ENCODE measurements at regions not wholly inside any gene's neighbourhood (a gene's known extent, or its start where the extent isn't known, plus 50 kb on each side); places are given as distances from the start of the nearest gene placed in this dataset.

- no peak overlapping the region for H3K27ac Mint-ChIP-seq (ENCODE audit: unreplicated experiment)
- no peak for DNase-seq (ENCODE audit: low spot score)
- TF ChIP-seq, protein P1, sequence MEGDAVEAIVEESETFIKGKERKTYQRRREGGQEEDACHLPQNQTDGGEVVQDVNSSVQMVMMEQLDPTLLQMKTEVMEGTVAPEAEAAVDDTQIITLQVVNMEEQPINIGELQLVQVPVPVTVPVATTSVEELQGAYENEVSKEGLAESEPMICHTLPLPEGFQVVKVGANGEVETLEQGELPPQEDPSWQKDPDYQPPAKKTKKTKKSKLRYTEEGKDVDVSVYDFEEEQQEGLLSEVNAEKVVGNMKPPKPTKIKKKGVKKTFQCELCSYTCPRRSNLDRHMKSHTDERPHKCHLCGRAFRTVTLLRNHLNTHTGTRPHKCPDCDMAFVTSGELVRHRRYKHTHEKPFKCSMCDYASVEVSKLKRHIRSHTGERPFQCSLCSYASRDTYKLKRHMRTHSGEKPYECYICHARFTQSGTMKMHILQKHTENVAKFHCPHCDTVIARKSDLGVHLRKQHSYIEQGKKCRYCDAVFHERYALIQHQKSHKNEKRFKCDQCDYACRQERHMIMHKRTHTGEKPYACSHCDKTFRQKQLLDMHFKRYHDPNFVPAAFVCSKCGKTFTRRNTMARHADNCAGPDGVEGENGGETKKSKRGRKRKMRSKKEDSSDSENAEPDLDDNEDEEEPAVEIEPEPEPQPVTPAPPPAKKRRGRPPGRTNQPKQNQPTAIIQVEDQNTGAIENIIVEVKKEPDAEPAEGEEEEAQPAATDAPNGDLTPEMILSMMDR (IDR thresholded peaks at IDR 0.05; ENCODE audit: unreplicated experiment), result no peak
- no peaks in the 10 kb centered on the region for H3K27me3 Mint-ChIP-seq (ENCODE audit: unreplicated experiment)
- no peaks in the 10 kb centered on the region for H3K4me1 Mint-ChIP-seq (ENCODE audit: unreplicated experiment)
- no peaks in the 10 kb centered on the region for H3K36me3 Mint-ChIP-seq (ENCODE audit: low read depth, unreplicated experiment)
- H3K4me3 Mint-ChIP-seq (ENCODE audit: unreplicated experiment), result no peak overlapping the region
- H3K9me3 Mint-ChIP-seq (ENCODE audit: unreplicated experiment), result no peaks in the 10 kb centered on the region
These were observed 163.4 kb downstream of the TMEM26 start for GRCh38 chr10:61289813-61290212.

GRCh38 chr10:61286686-61287085, 166.5 kb downstream of the TMEM26 start:
- H3K27me3 Mint-ChIP-seq (ENCODE audit: unreplicated experiment), result no peaks in the 10 kb centered on the region
- no peaks in the 10 kb centered on the region for H3K4me1 Mint-ChIP-seq (ENCODE audit: unreplicated experiment)
- no peak overlapping the region for H3K27ac Mint-ChIP-seq (ENCODE audit: unreplicated experiment)
- H3K36me3 Mint-ChIP-seq (ENCODE audit: low read depth, unreplicated experiment), result no peaks in the 10 kb centered on the region
- H3K4me3 Mint-ChIP-seq (ENCODE audit: unreplicated experiment), result no peak overlapping the region
- TF ChIP-seq, protein P1 (IDR thresholded peaks at IDR 0.05; ENCODE audit: unreplicated experiment), result no peak
- no peak for DNase-seq (ENCODE audit: low spot score)
- no peaks in the 10 kb centered on the region for H3K9me3 Mint-ChIP-seq (ENCODE audit: unreplicated experiment)

GRCh38 chr10:61285749-61286148, 167.4 kb downstream of the TMEM26 start:
- Mint-ChIP-seq H3K27ac (ENCODE audit: unreplicated experiment) (no peak overlapping the region), H3K4me1 (ENCODE audit: unreplicated experiment) (no peaks in the 10 kb centered on the region), H3K9me3 (ENCODE audit: unreplicated experiment) (no peaks in the 10 kb centered on the region), H3K4me3 (ENCODE audit: unreplicated experiment) (no peak overlapping the region), H3K27me3 (ENCODE audit: unreplicated experiment) (no peaks in the 10 kb centered on the region), H3K36me3 (ENCODE audit: low read depth, unreplicated experiment) (no peaks in the 10 kb centered on the region)
- no peak for DNase-seq (ENCODE audit: low spot score)
- TF ChIP-seq, protein P1 (IDR thresholded peaks at IDR 0.05; ENCODE audit: unreplicated experiment), result no peak

GRCh38 chr10:61284222-61284890, 168.8 kb downstream of the TMEM26 start:
- H3K36me3 Mint-ChIP-seq (ENCODE audit: low read depth, unreplicated experiment), result no peaks in the 10 kb centered on the region
- H3K9me3 Mint-ChIP-seq (ENCODE audit: unreplicated experiment), result no peaks in the 10 kb centered on the region
- no peak for DNase-seq (ENCODE audit: low spot score)
- H3K4me1 Mint-ChIP-seq (ENCODE audit: unreplicated experiment), result no peaks in the 10 kb centered on the region
- no peak overlapping the region for H3K27ac Mint-ChIP-seq (ENCODE audit: unreplicated experiment)
- no peak overlapping the region for H3K4me3 Mint-ChIP-seq (ENCODE audit: unreplicated experiment)
- TF ChIP-seq, protein P1 (IDR thresholded peaks at IDR 0.05; ENCODE audit: unreplicated experiment), result peak; percentile 92
- H3K27me3 Mint-ChIP-seq (ENCODE audit: unreplicated experiment), result no peaks in the 10 kb centered on the region

DNA sequence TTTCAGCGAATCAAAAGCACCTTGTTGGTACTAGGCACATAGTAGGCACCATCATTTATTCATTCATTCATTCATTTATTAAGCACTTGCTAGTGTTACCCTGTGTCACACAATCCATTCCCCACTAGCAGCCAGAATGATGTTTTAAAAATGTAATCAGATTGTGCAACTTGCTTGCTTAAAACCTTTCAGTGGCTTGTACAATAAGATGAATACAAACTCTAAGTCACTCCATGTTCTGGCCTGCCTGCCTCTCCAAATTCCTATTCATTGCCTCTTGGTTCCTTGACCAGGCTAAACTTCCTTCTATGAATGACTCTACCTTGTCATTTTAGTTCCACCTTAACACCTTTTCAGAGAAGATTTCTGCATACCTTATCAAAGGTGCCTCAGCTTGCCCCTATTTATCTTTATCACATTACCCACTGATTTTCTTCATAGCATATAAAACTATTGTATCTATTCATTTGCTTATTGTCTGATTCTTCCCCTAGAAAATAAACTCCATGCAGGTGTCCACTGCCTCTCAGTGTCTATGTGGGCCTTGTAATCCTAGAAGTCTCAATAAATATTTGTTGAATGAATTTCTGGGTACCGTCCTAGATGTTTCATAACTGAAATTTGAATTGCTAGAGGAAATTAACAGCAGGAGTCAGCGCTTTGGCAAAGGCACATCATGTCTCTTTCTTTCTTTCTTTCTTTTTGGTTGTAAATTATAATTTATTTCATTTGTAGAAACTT, 169.5 kb downstream of the TMEM26 start:
- TF ChIP-seq, protein P1 (IDR thresholded peaks at IDR 0.05; ENCODE audit: unreplicated experiment), result no peak
- Mint-ChIP-seq H3K9me3 (ENCODE audit: unreplicated experiment) (no peaks in the 10 kb centered on the region), H3K4me1 (ENCODE audit: unreplicated experiment) (no peaks in the 10 kb centered on the region), H3K36me3 (ENCODE audit: low read depth, unreplicated experiment) (no peaks in the 10 kb centered on the region), H3K27ac (ENCODE audit: unreplicated experiment) (no peak overlapping the region), H3K4me3 (ENCODE audit: unreplicated experiment) (no peak overlapping the region), H3K27me3 (ENCODE audit: unreplicated experiment) (no peaks in the 10 kb centered on the region)
- DNase-seq (ENCODE audit: low spot score), result no peak
